C4-2B (cell line): ENCODE measurements at regions not wholly inside any gene's neighbourhood (a gene's known extent, or its start where the extent isn't known, plus 50 kb on each side); places are given as distances from the start of the nearest gene placed in this dataset.

ENCODE experiments used
- H3K27ac ChIP-seq: fragments of 450-650 bp; 2 replicates; pipeline ENCODE4 v1.5.1; 2017
- CTCF ChIP-seq: fragments of 450-650 bp; conservative IDR thresholded peaks from 2 replicates; pipeline ENCODE4 v1.5.1; 2017; ENCODE audit warnings: mild to moderate bottlenecking
- ZFX ChIP-seq: fragments of 450-650 bp; IDR thresholded peaks from 2 replicates; pipeline ENCODE4 v1.6.1; 2017

GRCh38 chr5:158429564-158429963 lies 570.6 kb upstream of the CLINT1 start:
- no peak overlapping the region for H3K27ac ChIP-seq
- no peak for TF ChIP-seq ZFX
- TF ChIP-seq CTCF, result no peak

- H3K27ac ChIP-seq, result no peak overlapping the region
- TF ChIP-seq ZFX (no peak), CTCF (no peak)
Observed at GRCh38 chr5:158423623-158424200, 564.8 kb upstream of the CLINT1 start.

GRCh38 chr5:158422653-158423515 lies 563.9 kb upstream of the CLINT1 start:
- TF ChIP-seq CTCF (no peak), ZFX (0 out of 2 replicates have a peak, but pooled peaks have one; percentile 20)
- H3K27ac ChIP-seq, result no peak overlapping the region

- no peak overlapping the region for H3K27ac ChIP-seq
- TF ChIP-seq CTCF (no peak), ZFX (no peak)
Observed at GRCh38 chr5:158421319-158421718, 562.4 kb upstream of the CLINT1 start.

GRCh38 chr5:158419186-158419585 lies 560.2 kb upstream of the CLINT1 start:
- no peak for TF ChIP-seq ZFX
- TF ChIP-seq CTCF, result no peak
- H3K27ac ChIP-seq, result no peak overlapping the region

- H3K27ac ChIP-seq, result no peak overlapping the region
- TF ChIP-seq ZFX (no peak), CTCF (no peak)
Observed at GRCh38 chr5:158414780-158415179, 555.8 kb upstream of the CLINT1 start.

- no peak for TF ChIP-seq CTCF
- no peak for TF ChIP-seq ZFX
- no peak overlapping the region for H3K27ac ChIP-seq
Observed at GRCh38 chr5:158414333-158414762, 555.4 kb upstream of the CLINT1 start.
